ENCODE measurements at regions not wholly inside any gene's neighbourhood (a gene's known extent, or its start where the extent isn't known, plus 50 kb on each side); places are given as distances from the start of the nearest gene placed in this dataset.

DNA sequence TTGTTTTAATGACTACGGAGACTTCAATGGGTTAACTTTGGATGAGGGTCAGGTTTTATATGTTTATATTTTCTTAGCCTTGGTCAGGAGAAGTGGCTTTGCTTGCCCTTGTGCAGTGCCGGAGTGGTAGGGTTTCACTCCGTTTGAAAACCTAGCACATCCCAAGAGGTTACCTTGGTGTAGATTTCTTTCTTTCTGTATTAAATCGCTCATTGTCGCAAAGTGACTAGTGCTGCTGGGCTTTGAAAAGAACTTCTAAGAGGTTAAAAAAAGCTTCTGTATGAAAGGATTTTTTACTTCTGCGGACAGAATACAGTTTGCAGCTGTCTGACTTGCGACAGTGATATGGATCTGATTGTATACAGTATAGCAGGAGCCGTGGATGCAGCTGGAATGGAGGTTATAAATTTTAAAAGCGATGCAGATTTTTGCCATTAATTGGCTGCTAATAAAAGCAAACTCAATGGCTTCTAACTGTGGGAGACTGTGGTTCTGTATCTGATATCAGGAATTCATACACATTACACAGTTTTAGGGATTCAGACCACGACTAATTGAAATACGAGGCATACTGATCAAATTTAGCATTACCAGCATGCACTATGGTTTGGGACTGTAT lies 340.9 kb upstream of the PITX2 start:
- H3K4me3 ChIP-seq: no peak overlapping the region
- H3K27ac ChIP-seq (ENCODE audit: control insufficient read depth, insufficient read depth): no peak overlapping the region
- no peaks in the 10 kb centered on the region for H3K79me2 ChIP-seq (ENCODE audit: control insufficient read depth, insufficient read depth, low read length)
- no peaks in the 10 kb centered on the region for H3K36me3 ChIP-seq (ENCODE audit: control insufficient read depth in 2 of 2, insufficient read depth in 2 of 2, low read length in 1 of 2)
- no peak for ATAC-seq
- no peaks in the 10 kb centered on the region for H3K9me3 ChIP-seq (replicated peaks; ENCODE audit: control insufficient read depth, insufficient read depth, low read length)
- no peak for FAIRE-seq
- H4K20me1 ChIP-seq (ENCODE audit: control insufficient read depth, insufficient read depth): no peaks in the 10 kb centered on the region
- RAD21 ChIA-PET (ENCODE audit: unreplicated experiment): no interaction called here
- H3K4me2 ChIP-seq (ENCODE audit: control insufficient read depth, insufficient read depth): no peak overlapping the region
- CTCF ChIA-PET: no interaction called here
- no TSS peak for BruUV-seq (replicated peaks)
- DNase-seq (ENCODE audit: low read depth, low spot score): no peak
- SMC1A ChIA-PET (ENCODE audit: uncharacterized antibody, unreplicated experiment): interaction anchor here (1.2 kb wide), 1 partner anchor 21 kb away, joined by 3 read pairs; no protein-coding TSS in a partner anchor
- WGBS (ENCODE audit: insufficient coverage, insufficient replicate concordance, low lambda C conversion rate, missing lambda C conversion rate): 37% methylated on average over 11 of the region's 11 CpGs
- intact Hi-C loops (cut with micrococcal nuclease; ENCODE audit: unreplicated experiment) (no loop called here), in situ Hi-C loops (cut with MboI) (loop anchor here (10.0 kb wide), 1 partner anchor 329 kb away; no protein-coding TSS in a partner anchor)
- no peaks in the 10 kb centered on the region for H3K4me1 ChIP-seq (ENCODE audit: control insufficient read depth, insufficient read depth, low read length)
- no peaks in the 10 kb centered on the region for H3K27me3 ChIP-seq (replicated peaks in 1 of 2; ENCODE audit: control insufficient read depth in 2 of 2, insufficient read depth in 2 of 2, low read length in 1 of 2)
- no peak overlapping the region for H3K9ac ChIP-seq (ENCODE audit: control insufficient read depth, insufficient read depth, low read length)
- no peak overlapping the region for H2AFZ ChIP-seq (ENCODE audit: control insufficient read depth, low read depth, low read length)
- POLR2A ChIA-PET: no interaction called here
- TF ChIP-seq HDAC2 (IDR thresholded peaks at IDR 0.05) (no peak), PML (IDR thresholded peaks at IDR 0.05; ENCODE audit: low read length) (no peak), CBX5 (IDR thresholded peaks at IDR 0.05; ENCODE audit: low read depth) (no peak), SPI1 (IDR thresholded peaks at IDR 0.05; ENCODE audit: borderline replicate concordance, insufficient read depth, low read depth, low read length) (no peak), MTA3 (IDR thresholded peaks at IDR 0.05; ENCODE audit: borderline replicate concordance, low read length) (no peak), IKZF2 (IDR thresholded peaks at IDR 0.05) (no peak), SP1 (IDR thresholded peaks at IDR 0.05; ENCODE audit: low read depth, low read length) (no peak), EED (IDR thresholded peaks at IDR 0.05; ENCODE audit: low read depth) (no peak), TCF3 (IDR thresholded peaks at IDR 0.05; ENCODE audit: borderline replicate concordance, insufficient read depth, low read depth, low read length) (no peak), NR2F1 (conservative IDR thresholded peaks at IDR 0.05) (no peak), ZNF217 (IDR thresholded peaks at IDR 0.05) (no peak), NFYA (IDR thresholded peaks at IDR 0.05; ENCODE audit: borderline replicate concordance, low read depth, low read length) (no peak), CBFB (IDR thresholded peaks at IDR 0.05; ENCODE audit: low read depth) (no peak), HDAC6 (IDR thresholded peaks at IDR 0.05; ENCODE audit: unreplicated experiment) (no peak)
- TF ChIP-seq, protein P1, sequence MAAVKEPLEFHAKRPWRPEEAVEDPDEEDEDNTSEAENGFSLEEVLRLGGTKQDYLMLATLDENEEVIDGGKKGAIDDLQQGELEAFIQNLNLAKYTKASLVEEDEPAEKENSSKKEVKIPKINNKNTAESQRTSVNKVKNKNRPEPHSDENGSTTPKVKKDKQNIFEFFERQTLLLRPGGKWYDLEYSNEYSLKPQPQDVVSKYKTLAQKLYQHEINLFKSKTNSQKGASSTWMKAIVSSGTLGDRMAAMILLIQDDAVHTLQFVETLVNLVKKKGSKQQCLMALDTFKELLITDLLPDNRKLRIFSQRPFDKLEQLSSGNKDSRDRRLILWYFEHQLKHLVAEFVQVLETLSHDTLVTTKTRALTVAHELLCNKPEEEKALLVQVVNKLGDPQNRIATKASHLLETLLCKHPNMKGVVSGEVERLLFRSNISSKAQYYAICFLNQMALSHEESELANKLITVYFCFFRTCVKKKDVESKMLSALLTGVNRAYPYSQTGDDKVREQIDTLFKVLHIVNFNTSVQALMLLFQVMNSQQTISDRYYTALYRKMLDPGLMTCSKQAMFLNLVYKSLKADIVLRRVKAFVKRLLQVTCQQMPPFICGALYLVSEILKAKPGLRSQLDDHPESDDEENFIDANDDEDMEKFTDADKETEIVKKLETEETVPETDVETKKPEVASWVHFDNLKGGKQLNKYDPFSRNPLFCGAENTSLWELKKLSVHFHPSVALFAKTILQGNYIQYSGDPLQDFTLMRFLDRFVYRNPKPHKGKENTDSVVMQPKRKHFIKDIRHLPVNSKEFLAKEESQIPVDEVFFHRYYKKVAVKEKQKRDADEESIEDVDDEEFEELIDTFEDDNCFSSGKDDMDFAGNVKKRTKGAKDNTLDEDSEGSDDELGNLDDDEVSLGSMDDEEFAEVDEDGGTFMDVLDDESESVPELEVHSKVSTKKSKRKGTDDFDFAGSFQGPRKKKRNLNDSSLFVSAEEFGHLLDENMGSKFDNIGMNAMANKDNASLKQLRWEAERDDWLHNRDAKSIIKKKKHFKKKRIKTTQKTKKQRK (IDR thresholded peaks at IDR 0.05; ENCODE audit: low read depth, low read length): no peak
- TF ChIP-seq, protein P2, sequence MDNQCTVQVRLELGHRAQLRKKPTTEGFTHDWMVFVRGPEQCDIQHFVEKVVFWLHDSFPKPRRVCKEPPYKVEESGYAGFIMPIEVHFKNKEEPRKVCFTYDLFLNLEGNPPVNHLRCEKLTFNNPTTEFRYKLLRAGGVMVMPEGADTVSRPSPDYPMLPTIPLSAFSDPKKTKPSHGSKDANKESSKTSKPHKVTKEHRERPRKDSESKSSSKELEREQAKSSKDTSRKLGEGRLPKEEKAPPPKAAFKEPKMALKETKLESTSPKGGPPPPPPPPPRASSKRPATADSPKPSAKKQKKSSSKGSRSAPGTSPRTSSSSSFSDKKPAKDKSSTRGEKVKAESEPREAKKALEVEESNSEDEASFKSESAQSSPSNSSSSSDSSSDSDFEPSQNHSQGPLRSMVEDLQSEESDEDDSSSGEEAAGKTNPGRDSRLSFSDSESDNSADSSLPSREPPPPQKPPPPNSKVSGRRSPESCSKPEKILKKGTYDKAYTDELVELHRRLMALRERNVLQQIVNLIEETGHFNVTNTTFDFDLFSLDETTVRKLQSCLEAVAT (IDR thresholded peaks at IDR 0.05): no peak
- TF ChIP-seq, protein P3, sequence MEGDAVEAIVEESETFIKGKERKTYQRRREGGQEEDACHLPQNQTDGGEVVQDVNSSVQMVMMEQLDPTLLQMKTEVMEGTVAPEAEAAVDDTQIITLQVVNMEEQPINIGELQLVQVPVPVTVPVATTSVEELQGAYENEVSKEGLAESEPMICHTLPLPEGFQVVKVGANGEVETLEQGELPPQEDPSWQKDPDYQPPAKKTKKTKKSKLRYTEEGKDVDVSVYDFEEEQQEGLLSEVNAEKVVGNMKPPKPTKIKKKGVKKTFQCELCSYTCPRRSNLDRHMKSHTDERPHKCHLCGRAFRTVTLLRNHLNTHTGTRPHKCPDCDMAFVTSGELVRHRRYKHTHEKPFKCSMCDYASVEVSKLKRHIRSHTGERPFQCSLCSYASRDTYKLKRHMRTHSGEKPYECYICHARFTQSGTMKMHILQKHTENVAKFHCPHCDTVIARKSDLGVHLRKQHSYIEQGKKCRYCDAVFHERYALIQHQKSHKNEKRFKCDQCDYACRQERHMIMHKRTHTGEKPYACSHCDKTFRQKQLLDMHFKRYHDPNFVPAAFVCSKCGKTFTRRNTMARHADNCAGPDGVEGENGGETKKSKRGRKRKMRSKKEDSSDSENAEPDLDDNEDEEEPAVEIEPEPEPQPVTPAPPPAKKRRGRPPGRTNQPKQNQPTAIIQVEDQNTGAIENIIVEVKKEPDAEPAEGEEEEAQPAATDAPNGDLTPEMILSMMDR (IDR thresholded peaks at IDR 0.05 in 2 of 3, conservative IDR thresholded peaks at IDR 0.05 in 1 of 3; ENCODE audit: control insufficient read depth in 2 of 3, extremely low read depth in 1 of 3, insufficient read depth in 1 of 3, low read depth in 3 of 3, low read length in 3 of 3): no peak
